GM23338 (cell line): ENCODE measurements at regions not wholly inside any gene's neighbourhood (a gene's known extent, or its start where the extent isn't known, plus 50 kb on each side); places are given as distances from the start of the nearest gene placed in this dataset.

Experiments
- ATAC-seq: fragments of 200-7000 bp; cut with Tn5 transposase; 3 replicates; pipeline ENCODE4 v1.9.1; 2020
- DNase-seq: peaks from one replicate; pipeline ENCODE4 v3.0.0-alpha.2; 2015; ENCODE audit warnings: low spot score
- H2AFZ ChIP-seq: fragments of 200-600 bp; sonication (generic); 2 replicates; pipeline ENCODE4 v1.8.0; 2016; ENCODE audit warnings: antibody characterized with exemption, mild to moderate bottlenecking, moderate library complexity
- H3F3A ChIP-seq: fragments of 200-600 bp; sonication (generic); replicated peaks from 2 replicates; pipeline ENCODE4 v1.8.0; 2017; ENCODE audit warnings: antibody characterized with exemption, mixed run types, low read depth
- H3K27ac ChIP-seq: fragments of 200-600 bp; sonication (generic); 2 replicates; pipeline ENCODE4 v1.6.1; 2016; ENCODE audit warnings: low read depth
- H3K27me3 ChIP-seq: fragments of 200-600 bp; sonication (generic); 2 replicates; pipeline ENCODE4 v1.8.0; 2016; ENCODE audit warnings: mild to moderate bottlenecking, mixed run types, moderate library complexity; ENCODE audit not compliant: insufficient read depth
- H3K36me3 ChIP-seq: fragments of 200-600 bp; sonication (generic); 2 replicates; pipeline ENCODE4 v1.8.0; 2016; ENCODE audit warnings: mild to moderate bottlenecking; ENCODE audit not compliant: insufficient read depth
- H3K4me1 ChIP-seq: fragments of 200-600 bp; sonication (generic); 2 replicates; pipeline ENCODE4 v1.8.0; 2016; ENCODE audit warnings: mild to moderate bottlenecking, moderate library complexity; ENCODE audit not compliant: insufficient read depth
- H3K4me2 ChIP-seq: fragments of 200-600 bp; sonication (generic); 2 replicates; pipeline ENCODE4 v1.7.1; 2017; ENCODE audit warnings: mixed run types
- H3K4me3 ChIP-seq: fragments of 200-600 bp; sonication (generic); 2 replicates; pipeline ENCODE4 v1.6.1; 2016; ENCODE audit warnings: mixed run types
- H3K79me2 ChIP-seq: fragments of 200-600 bp; sonication (generic); replicated peaks from 2 replicates; pipeline ENCODE4 v1.8.0; 2017; ENCODE audit warnings: mild to moderate bottlenecking; ENCODE audit not compliant: insufficient read depth
- H3K9me2 ChIP-seq: fragments of 200-600 bp; sonication (generic); 2 replicates; pipeline ENCODE4 v1.8.0; 2017; ENCODE audit not compliant: insufficient read depth
- H4K20me1 ChIP-seq: fragments of 200-600 bp; sonication (generic); replicated peaks from 2 replicates; pipeline ENCODE4 v1.8.0; 2017; ENCODE audit warnings: mild to moderate bottlenecking; ENCODE audit not compliant: insufficient read depth
- H3K27ac Mint-ChIP-seq: 2 replicates; pipeline ENCODE4 v1.8.0; 2020; ENCODE audit warnings: inconsistent platforms, mild to moderate bottlenecking, moderate library complexity, mixed read lengths
- H3K27me3 Mint-ChIP-seq: 3 replicates; pipeline ENCODE4 v1.8.0; 2022; ENCODE audit warnings: low read depth, mild to moderate bottlenecking, moderate library complexity, mixed read lengths, inconsistent platforms; ENCODE audit not compliant: insufficient read depth, poor library complexity
- H3K36me3 Mint-ChIP-seq: 3 replicates; pipeline ENCODE4 v1.8.0; 2021; ENCODE audit warnings: low read depth, mild to moderate bottlenecking, inconsistent platforms, moderate library complexity, mixed read lengths
- H3K4me1 Mint-ChIP-seq: 3 replicates; pipeline ENCODE4 v1.8.0; 2020; ENCODE audit warnings: mild to moderate bottlenecking, inconsistent platforms, mixed read lengths
- H3K4me3 Mint-ChIP-seq: 3 replicates; pipeline ENCODE4 v1.8.0; 2021; ENCODE audit warnings: moderate library complexity, mild to moderate bottlenecking, inconsistent platforms, mixed read lengths
- H3K9me3 Mint-ChIP-seq: 3 replicates; pipeline ENCODE4 v1.8.0; 2020; ENCODE audit warnings: moderate library complexity, mild to moderate bottlenecking, inconsistent platforms, mixed read lengths
- CREB1 ChIP-seq: fragments of 250-450 bp; sonication (Bioruptor Pico); IDR thresholded peaks from 2 replicates; pipeline ENCODE4 v1.5.0; 2020; ENCODE audit warnings: low read depth, mild to moderate bottlenecking, moderate library complexity
- CTCF ChIP-seq, 2 experiments: fragments of 200-600 bp in 1 of 2; sonication (generic) in 1 of 2; conservative IDR thresholded peaks; 2 replicates each; pipeline versions ENCODE4 v1.5.1 to v1.6.1; 2016 to 2017; ENCODE audit warnings: antibody characterized with exemption in 2 of 2, low read depth in 2 of 2, mild to moderate bottlenecking in 2 of 2, moderate library complexity in 1 of 2
- EZH2phosphoT487 ChIP-seq: fragments of 200-600 bp; sonication (generic); IDR thresholded peaks from one replicate; pipeline ENCODE4 v1.8.1; 2018; ENCODE audit warnings: antibody characterized with exemption; ENCODE audit not compliant: unreplicated experiment
- JUNB ChIP-seq: IDR thresholded peaks from one replicate; pipeline ENCODE4 v1.6.1; 2016; ENCODE audit warnings: antibody characterized with exemption; ENCODE audit not compliant: unreplicated experiment
- NANOG ChIP-seq: IDR thresholded peaks from 2 replicates; pipeline ENCODE4 v1.6.1; 2016; ENCODE audit warnings: antibody characterized with exemption, borderline replicate concordance
- POLR2AphosphoS5 ChIP-seq: IDR thresholded peaks from 2 replicates; pipeline ENCODE4 v1.6.1; 2016; ENCODE audit warnings: antibody characterized with exemption, low read depth
- STAT1 ChIP-seq: IDR thresholded peaks from one replicate; pipeline ENCODE4 v1.6.1; 2016; ENCODE audit warnings: antibody characterized with exemption; ENCODE audit not compliant: unreplicated experiment
- ZNF114 ChIP-seq: fragments of 250-450 bp; sonication (Bioruptor Pico); IDR thresholded peaks from 2 replicates; pipeline ENCODE4 v1.5.0; 2020; ENCODE audit warnings: mild to moderate bottlenecking, moderate library complexity
- ZNF331 ChIP-seq: fragments of 250-450 bp; sonication (Bioruptor Pico); IDR thresholded peaks from 2 replicates; pipeline ENCODE4 v1.5.0; 2020; ENCODE audit warnings: low read depth, mild to moderate bottlenecking, moderate library complexity
- TF ChIP-seq, protein P1 (sequence below): IDR thresholded peaks from one replicate; pipeline ENCODE4 v1.6.1; 2018; ENCODE audit warnings: antibody characterized with exemption; ENCODE audit not compliant: unreplicated experiment
- TF ChIP-seq, protein P2 (sequence below): fragments of 250-450 bp; sonication (Bioruptor Pico); IDR thresholded peaks from 2 replicates; pipeline ENCODE4 v1.5.0; 2020; ENCODE audit warnings: mild to moderate bottlenecking, moderate library complexity

GRCh38 chr2:122610948-122611609, 855.6 kb downstream of the TSN start:
- Histone ChIP-seq H3K4me2 (no peak overlapping the region), H3K27ac (no peak overlapping the region), H3F3A (no peaks in the 10 kb centered on the region), H4K20me1 (no peaks in the 10 kb centered on the region), H3K4me1 (no peaks in the 10 kb centered on the region), H3K27me3 (no peaks in the 10 kb centered on the region), H3K9me2 (peaks cover 8% of the 10 kb centered on the region; the same call in 1 of the 2 replicates), H3K79me2 (no peaks in the 10 kb centered on the region), H2AFZ (no peak overlapping the region), H3K4me3 (no peak overlapping the region), H3K36me3 (no peaks in the 10 kb centered on the region)
- ATAC-seq (no peak), DNase-seq (no peak)
- Mint-ChIP-seq H3K36me3 (no peaks in the 10 kb centered on the region), H3K27me3 (no peaks in the 10 kb centered on the region), H3K4me1 (no peaks in the 10 kb centered on the region), H3K9me3 (no peaks in the 10 kb centered on the region), H3K27ac (no peak overlapping the region), H3K4me3 (no peak overlapping the region)
- TF ChIP-seq ZNF331 (CRISPR knock-in tag), result no peak
- TF ChIP-seq ZNF114, result no peak
- TF ChIP-seq EZH2phosphoT487, result no peak
- no peak for TF ChIP-seq POLR2AphosphoS5
- TF ChIP-seq NANOG, result no peak

GRCh38 chr2:122622934-122623333, 867.5 kb downstream of the TSN start:
- Mint-ChIP-seq H3K27ac (no peak overlapping the region), H3K27me3 (no peaks in the 10 kb centered on the region), H3K4me1 (peaks cover 26% of the 10 kb centered on the region), H3K9me3 (0 out of 3 replicates have a peak, but pooled peaks cover under 1% of the 10 kb centered on the region), H3K36me3 (no peaks in the 10 kb centered on the region; the same call in 2 of the 3 replicates), H3K4me3 (no peak overlapping the region)
- H3K79me2 ChIP-seq, result no peaks in the 10 kb centered on the region
- H3K27me3 ChIP-seq, result no peaks in the 10 kb centered on the region
- H3K4me1 ChIP-seq, result peaks cover 32% of the 10 kb centered on the region
- H3K27ac ChIP-seq, result no peak overlapping the region
- H3K9me2 ChIP-seq, result no peaks in the 10 kb centered on the region
- H4K20me1 ChIP-seq, result no peaks in the 10 kb centered on the region
- H2AFZ ChIP-seq, result no peak overlapping the region
- H3K4me3 ChIP-seq, result no peak overlapping the region
- no peak for DNase-seq
- peak overlapping the region; percentile 9; the same call in 1 of the 2 replicates for H3K4me2 ChIP-seq
- ATAC-seq, result no peak
- no peaks in the 10 kb centered on the region for H3K36me3 ChIP-seq
- H3F3A ChIP-seq, result no peaks in the 10 kb centered on the region
- TF ChIP-seq ZNF114 (no peak), CTCF (conservative IDR thresholded peaks at IDR 0.05; ENCODE audit: low read depth in 2 of 2) (no peak), CREB1 (CRISPR knock-in tag) (no peak), STAT1 (no peak), JUNB (no peak), ZNF331 (CRISPR knock-in tag) (no peak)
- TF ChIP-seq, protein P1, sequence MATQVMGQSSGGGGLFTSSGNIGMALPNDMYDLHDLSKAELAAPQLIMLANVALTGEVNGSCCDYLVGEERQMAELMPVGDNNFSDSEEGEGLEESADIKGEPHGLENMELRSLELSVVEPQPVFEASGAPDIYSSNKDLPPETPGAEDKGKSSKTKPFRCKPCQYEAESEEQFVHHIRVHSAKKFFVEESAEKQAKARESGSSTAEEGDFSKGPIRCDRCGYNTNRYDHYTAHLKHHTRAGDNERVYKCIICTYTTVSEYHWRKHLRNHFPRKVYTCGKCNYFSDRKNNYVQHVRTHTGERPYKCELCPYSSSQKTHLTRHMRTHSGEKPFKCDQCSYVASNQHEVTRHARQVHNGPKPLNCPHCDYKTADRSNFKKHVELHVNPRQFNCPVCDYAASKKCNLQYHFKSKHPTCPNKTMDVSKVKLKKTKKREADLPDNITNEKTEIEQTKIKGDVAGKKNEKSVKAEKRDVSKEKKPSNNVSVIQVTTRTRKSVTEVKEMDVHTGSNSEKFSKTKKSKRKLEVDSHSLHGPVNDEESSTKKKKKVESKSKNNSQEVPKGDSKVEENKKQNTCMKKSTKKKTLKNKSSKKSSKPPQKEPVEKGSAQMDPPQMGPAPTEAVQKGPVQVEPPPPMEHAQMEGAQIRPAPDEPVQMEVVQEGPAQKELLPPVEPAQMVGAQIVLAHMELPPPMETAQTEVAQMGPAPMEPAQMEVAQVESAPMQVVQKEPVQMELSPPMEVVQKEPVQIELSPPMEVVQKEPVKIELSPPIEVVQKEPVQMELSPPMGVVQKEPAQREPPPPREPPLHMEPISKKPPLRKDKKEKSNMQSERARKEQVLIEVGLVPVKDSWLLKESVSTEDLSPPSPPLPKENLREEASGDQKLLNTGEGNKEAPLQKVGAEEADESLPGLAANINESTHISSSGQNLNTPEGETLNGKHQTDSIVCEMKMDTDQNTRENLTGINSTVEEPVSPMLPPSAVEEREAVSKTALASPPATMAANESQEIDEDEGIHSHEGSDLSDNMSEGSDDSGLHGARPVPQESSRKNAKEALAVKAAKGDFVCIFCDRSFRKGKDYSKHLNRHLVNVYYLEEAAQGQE, result no peak
- TF ChIP-seq, protein P2, sequence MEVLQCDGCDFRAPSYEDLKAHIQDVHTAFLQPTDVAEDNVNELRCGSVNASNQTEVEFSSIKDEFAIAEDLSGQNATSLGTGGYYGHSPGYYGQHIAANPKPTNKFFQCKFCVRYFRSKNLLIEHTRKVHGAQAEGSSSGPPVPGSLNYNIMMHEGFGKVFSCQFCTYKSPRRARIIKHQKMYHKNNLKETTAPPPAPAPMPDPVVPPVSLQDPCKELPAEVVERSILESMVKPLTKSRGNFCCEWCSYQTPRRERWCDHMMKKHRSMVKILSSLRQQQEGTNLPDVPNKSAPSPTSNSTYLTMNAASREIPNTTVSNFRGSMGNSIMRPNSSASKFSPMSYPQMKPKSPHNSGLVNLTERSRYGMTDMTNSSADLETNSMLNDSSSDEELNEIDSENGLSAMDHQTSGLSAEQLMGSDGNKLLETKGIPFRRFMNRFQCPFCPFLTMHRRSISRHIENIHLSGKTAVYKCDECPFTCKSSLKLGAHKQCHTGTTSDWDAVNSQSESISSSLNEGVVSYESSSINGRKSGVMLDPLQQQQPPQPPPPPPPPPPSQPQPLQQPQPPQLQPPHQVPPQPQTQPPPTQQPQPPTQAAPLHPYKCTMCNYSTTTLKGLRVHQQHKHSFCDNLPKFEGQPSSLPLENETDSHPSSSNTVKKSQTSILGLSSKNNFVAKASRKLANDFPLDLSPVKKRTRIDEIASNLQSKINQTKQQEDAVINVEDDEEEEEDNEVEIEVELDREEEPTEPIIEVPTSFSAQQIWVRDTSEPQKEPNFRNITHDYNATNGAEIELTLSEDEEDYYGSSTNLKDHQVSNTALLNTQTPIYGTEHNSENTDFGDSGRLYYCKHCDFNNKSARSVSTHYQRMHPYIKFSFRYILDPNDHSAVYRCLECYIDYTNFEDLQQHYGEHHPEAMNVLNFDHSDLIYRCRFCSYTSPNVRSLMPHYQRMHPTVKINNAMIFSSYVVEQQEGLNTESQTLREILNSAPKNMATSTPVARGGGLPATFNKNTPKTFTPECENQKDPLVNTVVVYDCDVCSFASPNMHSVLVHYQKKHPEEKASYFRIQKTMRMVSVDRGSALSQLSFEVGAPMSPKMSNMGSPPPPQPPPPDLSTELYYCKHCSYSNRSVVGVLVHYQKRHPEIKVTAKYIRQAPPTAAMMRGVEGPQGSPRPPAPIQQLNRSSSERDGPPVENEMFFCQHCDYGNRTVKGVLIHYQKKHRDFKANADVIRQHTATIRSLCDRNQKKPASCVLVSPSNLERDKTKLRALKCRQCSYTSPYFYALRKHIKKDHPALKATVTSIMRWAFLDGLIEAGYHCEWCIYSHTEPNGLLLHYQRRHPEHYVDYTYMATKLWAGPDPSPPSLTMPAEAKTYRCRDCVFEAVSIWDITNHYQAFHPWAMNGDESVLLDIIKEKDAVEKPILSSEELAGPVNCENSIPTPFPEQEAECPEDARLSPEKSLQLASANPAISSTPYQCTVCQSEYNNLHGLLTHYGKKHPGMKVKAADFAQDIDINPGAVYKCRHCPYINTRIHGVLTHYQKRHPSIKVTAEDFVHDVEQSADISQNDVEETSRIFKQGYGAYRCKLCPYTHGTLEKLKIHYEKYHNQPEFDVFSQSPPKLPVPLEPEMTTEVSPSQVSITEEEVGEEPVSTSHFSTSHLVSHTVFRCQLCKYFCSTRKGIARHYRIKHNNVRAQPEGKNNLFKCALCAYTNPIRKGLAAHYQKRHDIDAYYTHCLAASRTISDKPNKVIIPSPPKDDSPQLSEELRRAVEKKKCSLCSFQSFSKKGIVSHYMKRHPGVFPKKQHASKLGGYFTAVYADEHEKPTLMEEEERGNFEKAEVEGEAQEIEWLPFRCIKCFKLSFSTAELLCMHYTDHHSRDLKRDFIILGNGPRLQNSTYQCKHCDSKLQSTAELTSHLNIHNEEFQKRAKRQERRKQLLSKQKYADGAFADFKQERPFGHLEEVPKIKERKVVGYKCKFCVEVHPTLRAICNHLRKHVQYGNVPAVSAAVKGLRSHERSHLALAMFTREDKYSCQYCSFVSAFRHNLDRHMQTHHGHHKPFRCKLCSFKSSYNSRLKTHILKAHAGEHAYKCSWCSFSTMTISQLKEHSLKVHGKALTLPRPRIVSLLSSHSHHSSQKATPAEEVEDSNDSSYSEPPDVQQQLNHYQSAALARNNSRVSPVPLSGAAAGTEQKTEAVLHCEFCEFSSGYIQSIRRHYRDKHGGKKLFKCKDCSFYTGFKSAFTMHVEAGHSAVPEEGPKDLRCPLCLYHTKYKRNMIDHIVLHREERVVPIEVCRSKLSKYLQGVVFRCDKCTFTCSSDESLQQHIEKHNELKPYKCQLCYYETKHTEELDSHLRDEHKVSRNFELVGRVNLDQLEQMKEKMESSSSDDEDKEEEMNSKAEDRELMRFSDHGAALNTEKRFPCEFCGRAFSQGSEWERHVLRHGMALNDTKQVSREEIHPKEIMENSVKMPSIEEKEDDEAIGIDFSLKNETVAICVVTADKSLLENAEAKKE, result no peak
